DMS153 (cell line): ENCODE measurements at regions not wholly inside any gene's neighbourhood (a gene's known extent, or its start where the extent isn't known, plus 50 kb on each side); places are given as distances from the start of the nearest gene placed in this dataset.
"Not testable (repeated sequence)": the region's sequence is repeated elsewhere in the genome, so short reads cannot be mapped to it uniquely, and the experiment has no call there.

ENCODE experiments used
- DNase-seq: peaks from one replicate; lab custom pipeline; 2025; lab: John Stamatoyannopoulos, UW

DNA sequence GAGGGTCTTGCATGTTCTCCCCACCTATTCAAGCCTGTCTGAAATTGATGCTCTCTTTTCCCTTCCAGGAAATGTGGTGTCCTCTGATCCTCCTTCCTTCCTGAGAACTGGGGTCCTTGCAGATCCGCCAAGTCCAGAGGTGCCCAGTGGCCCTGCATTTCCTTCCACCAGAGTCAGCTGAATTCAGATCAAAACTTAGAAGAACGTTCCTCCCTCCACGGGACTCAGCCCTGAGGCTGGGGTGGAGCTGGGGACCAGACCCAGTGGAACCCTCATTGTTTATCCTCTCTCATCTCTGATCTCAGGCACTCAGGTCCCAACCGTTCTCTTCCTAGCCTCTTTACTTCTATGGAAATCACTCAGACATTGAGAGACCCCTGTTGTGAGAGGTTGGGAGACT is 477.3 kb downstream of the TSHZ3 start:
- DNase-seq, result no peak

DNA sequence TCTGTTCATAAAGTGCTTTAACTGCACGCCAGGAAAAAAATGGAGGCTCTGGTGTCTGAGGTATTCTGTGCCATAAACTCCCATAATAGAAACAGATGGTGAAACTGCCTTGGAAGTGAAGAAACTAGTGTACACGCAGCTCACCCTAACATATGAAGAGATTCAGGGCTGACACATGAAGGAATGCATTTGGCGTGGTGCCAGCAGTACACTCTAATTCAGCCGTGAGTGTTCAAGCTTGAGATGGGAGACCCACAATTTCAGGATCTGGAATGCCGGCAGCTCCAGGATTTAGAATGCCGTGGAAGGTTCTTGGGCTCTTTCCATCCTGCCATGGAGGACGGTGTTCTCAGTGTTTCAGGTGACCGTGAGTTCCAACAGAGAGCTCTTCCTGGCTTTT is 478.4 kb downstream of the TSHZ3 start:
- no peak for DNase-seq

GRCh38 chr19:30865511-30865910 is 483.7 kb downstream of the TSHZ3 start:
- no peak for DNase-seq

- no peak for DNase-seq
These were observed 484.6 kb downstream of the TSHZ3 start for GRCh38 chr19:30864391-30865215.

GRCh38 chr19:30862876-30863275 is 486.4 kb downstream of the TSHZ3 start:
- no peak for DNase-seq

DNA sequence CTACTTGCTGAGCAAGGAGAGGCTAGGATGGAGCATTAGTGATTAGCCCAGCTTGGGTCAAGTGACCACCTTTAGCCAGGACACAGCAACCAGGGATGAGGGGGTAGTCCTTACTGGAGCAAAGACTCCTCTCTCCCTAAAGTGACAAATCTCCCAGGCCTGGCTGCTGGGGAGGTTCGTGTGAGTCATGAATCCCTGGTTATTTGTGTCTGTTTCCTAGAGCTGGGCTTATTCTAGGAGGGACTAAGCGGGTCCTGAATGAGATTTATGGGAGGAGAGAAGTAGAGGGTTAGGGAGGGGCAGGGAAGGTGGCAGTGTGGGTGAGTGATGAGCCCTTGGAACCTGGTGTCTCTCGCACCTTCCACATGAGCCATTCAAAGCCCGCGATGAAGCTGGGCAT is 487.3 kb downstream of the TSHZ3 start:
- DNase-seq, result no peak

DNA sequence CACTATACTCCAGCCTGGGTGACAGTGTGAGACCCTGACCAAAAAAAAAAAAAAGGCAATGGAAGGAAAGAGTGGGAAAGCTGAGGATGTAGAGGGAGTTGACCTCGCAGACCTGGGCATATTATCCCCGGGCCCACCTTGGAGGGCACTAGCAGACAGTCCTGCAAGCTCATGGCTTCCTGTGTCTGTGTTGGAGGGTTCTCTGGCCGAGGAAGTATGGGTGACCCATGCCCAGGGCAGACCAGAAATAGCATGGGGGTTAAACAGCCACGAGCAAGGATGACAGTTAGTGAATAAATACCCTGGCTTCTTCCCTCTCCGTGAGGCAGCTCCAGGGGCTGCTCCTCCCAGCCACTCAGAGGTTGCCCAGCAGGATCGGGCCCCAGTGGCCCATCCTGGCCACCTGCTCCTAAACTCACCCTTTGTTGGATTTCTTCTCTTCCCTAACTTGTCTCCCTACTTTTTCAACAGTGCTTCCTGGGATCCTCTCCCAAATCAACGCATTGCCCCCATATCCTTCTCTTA is 485.8 kb downstream of the ZNF536 start:
- DNase-seq, result no peak

GRCh38 chr19:30857388-30857787 is 485.2 kb downstream of the ZNF536 start:
- DNase-seq, result no peak

- DNase-seq, result no peak
These were observed 484.6 kb downstream of the ZNF536 start for GRCh38 chr19:30856786-30857185.

DNA sequence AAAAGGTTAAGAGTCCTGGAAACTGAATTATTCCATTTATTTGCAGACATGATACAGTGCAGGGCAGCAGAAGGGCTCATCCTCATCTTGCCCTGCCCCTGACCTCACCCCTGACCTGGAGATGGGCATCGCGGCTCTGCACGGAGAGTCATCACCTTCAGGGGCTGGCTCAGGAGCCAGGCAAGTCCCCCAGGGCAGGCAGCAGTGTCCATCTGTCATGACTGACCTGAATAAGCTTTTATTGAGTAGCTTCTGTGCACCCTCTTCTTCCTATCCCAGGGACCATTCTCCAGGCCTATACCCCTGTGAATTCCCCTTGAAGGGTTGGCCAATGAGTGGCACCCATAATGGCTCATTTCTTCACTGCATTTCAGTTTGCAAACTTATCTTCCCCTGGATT is 484.2 kb downstream of the ZNF536 start:
- no peak for DNase-seq

DNA sequence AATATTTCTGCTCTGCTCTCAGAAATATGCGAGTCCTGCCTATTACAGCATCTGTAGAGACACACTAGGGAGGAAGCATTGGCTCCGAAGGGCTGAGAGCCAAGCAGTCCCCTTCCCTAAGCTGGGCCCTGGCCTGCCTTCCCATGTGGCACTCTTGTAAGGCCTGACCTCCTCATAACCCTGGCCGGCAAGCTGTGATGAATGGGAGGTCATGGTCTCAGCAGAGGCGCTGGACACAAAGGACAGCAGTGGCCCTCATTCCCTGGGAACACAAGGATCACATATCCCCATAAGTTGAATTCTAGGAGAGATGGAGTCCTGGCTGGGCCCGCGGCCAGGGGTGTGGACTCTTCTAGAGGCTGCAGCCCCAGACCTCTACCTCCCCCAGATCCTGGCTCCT is 483.3 kb downstream of the ZNF536 start:
- no peak for DNase-seq

DNA sequence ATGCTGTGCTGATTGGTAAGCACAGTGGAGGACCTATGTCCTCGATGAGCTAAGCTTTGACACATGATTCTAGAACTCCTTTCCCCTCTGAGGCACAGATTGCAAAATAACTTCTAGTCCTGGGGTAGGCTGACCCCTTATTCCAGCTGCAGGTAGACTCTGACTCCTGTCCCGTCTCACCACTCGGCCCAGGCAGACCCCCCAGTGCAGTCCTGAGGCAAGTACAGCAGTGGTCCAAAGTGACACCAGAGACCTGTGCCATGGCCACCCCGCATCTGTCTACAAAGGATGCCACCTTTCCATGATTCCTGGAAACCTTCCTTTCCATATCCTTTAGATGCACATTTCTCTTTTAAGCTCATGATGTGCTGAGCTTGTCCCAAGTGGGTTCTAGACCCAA is 482.5 kb downstream of the ZNF536 start:
- no peak for DNase-seq

DNA sequence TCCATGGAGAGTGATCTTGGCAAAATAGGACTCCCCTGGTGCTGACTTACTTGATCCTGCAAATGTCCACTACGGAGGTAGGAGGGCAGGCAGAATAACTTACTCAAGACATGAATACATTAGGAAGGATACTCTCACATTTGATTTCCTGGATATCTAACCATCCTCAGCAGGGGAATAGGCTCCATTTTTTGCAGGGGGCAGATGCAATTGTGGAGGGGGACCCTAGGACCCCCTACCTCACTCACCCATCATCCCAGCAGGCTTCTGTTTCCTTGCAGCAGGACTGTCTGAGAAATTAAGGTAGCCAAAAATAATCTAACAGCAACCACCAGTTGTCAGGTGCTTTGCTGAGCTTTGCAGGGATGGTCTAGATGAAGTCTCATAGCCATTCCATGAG is 482.0 kb downstream of the ZNF536 start:
- DNase-seq, result no peak

DNA sequence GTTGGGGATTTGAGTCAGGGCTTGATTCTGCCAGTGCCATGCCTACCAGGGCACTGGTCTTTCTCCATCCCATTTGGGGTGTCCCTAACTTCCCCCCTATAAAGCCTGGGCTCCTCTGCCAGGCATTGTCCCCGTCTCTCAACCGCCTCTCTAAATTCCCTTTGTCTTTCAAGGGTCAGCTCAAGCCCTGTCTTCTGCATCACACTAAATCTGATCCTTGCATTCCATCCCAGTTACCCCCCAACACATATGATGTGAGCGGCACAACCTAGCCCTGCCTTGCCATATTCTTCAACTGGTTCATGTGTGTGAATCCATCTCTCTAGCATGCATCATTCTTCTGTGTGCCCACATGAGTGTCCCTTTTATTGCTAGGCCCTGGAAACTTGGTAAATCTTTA is 480.9 kb downstream of the ZNF536 start:
- DNase-seq, result no peak

DNA sequence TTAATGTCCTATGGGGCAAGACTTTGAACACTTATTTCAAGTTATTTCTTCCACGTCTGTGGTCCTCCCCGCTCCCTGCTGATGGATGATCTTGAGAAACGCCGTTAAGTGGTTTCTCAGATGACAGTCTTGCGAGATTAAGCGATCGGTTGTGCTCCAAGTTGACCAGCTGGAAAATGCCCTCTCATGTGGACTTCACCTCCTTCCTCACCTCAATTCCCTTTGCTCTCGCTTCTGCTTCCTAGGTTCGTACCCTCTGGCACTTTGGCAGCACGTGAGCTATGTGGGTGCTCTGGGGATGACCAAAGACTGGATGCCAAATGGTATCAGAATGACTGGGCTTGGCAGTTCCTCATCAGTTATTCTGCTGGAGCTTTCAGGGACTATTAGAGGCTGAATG is 480.0 kb downstream of the ZNF536 start:
- DNase-seq, result no peak

DNA sequence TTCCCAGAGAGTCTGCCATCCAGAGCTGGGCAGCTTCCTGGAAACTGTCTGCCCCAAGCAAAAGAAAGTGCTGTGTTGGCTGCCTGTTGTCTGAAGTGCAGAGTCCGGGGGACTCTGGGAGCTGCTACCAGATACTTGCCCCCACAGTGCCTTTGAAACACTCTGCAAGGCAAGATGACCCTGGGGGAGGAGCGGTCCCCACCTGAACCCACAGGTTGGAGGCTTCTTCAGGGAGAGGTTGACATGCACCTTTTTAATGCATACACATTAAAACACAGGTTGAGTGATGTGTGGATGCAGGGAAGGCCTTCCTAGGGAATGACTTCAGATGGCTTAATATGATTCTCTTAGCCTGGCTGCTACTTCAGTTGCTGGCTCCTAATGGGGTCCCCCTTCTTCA is 479.5 kb downstream of the ZNF536 start:
- DNase-seq, result no peak

DNA sequence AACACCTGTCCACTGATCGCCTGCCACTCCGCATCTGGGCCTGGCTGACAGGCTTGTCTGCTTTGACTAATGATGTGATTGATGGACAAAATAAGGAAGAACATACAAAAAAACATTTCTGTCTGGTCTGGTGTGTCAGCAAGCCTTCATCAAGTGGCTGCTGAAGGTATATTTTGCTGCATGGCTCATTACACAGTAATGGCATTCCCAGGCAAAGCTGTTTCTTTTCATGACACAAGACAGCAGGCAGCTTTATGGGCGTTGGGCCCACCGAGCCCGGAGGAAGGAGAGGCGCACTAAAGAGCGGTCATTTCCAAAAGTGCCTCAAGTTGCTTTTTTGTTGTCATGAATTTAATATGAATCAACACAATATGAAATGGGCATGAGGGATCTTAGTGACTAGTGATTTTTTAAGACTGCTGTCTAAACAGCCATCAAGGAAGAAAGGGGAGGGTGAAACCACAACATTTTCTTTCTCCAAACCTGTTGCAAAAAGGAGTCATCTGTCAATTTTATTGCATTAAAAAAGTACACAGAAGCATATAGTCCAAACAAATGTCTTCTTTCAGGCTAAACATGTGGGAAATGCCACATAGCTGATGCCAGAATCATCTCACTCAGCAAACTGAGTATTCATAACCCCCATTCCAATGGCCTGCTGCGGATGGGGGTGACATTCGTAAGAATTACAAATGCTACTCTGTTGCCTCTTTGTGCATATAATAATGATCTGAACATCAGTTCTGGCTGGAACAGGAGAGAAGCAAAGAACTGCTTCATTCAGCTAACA is 476.6 kb downstream of the ZNF536 start:
- DNase-seq, result no peak

DNA sequence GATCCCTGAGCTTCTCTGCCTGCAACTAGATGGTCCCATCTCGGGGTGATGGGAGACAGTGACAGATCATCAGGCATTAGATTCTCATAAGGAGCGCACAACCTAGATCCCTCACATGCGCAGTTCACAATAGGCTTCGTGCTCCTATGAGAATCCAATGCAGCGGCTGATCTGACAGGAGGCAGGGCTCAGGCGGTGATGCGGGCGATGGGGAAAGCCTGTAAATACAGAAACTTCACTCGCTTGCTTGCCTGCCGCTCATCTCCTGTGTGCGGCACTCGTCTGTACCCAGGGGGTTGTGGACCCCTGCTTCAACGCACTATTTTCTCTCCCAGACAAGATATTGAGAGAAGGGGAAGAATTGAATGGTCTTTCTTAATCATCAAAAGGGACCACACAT is 473.9 kb downstream of the ZNF536 start:
- no peak for DNase-seq

DNA sequence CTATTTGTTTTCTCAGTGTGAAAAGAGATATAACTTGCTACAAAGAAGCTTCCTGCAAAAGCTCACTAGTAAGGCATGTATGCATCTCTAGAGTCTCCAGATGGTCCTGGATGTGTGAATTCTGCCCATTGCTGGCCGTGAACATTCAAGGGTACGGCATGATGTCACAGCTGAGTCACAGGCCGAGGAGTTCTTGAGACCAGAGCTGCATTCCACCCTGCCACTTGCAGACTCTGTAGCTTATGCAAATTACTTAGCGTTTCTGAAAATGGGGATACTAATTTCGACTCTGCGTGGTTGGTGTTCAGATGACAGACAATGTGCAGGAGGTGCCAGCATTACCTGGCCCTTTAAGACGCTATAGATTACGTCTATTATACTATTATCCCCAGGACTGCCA is 470.7 kb downstream of the ZNF536 start:
- no peak for DNase-seq

DNA sequence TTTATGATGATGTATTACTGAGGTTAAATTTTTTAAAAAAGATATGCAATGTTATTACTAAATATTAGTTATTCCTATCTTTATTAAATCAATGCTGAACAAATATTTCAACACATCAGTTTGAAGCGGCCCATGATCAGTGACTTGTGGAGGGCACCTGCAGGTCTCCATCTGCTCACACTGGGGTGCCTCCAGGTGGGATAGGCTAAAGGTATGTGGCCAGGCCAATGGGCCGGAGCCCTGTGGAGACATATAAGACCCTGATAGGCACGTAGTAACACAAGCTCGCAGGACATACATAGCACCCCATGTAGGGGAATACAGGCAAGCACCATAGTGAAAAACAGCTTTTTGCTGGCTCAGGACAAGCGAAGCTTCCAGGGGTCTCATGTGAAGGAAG is 469.8 kb downstream of the ZNF536 start:
- DNase-seq, result no peak

- no peak for DNase-seq
These were observed 458.7 kb downstream of the ZNF536 start for GRCh38 chr19:30830875-30831274.

DNA sequence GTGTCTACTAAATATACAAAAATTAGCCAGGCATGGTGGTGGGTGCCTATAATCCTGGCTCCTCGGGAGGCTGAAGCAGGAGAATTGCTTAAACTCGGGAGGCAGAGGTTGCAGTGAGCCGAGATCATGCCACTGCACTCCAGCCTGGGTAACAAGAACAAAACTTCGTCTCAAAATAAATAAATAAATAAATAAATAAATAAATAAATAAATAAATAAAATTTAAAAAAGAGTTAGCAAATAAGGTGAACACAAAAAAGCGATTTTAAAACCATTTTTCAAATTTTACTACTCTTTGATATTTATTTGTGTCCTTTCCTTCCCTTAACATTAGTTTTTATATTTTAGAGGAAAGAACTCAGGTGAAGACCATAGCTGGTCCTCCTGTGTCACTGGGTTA is 453.3 kb downstream of the ZNF536 start:
- not testable (repeated sequence) for DNase-seq

DNA sequence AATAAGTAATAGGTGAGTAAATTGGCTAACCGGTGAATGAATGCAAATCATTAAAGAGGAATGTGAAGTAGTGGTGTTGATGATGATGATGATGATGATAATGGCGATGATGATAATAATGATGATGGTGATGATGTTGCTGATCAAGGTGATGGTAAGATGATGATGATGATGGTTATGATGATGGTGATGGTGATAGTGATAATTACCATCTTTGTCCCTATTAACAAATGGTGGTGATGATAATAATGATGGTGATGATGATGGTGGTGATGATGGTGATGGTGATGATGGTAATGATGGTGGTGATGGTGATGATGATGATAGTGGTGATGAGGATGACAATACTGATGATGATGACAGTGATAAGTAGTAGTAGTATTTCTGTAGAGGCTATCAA is 452.6 kb downstream of the ZNF536 start:
- DNase-seq, result no peak
